ENCODE measurements at regions not wholly inside any gene's neighbourhood (a gene's known extent, or its start where the extent isn't known, plus 50 kb on each side); places are given as distances from the start of the nearest gene placed in this dataset.

DNA sequence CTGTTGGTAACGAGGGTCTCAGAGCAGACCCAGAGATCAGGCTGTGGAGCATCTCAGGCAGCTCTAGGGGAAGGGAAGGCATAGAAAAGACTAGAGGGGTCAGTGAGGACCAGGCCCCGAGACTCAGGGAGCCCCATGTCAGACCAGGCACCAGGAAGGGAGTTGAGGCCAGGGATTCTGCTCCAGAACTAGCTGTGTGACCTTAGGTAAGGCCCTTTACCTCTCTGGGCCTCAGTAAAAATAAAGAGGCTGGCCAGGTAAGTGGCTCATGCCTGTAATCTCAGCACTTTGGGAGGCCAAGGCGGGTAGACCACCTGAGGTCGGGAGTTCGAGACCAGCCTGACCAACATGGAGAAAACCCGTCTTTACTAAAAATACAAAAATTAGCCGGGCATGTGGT is 176.4 kb upstream of the IER5L start:
- Mint-ChIP-seq H3K27ac (no peak overlapping the region), H3K36me3 (no peaks in the 10 kb centered on the region), H3K4me3 (no peak overlapping the region), H3K4me1 (peaks cover 2% of the 10 kb centered on the region), H3K9me3 (peaks cover 4% of the 10 kb centered on the region), H3K27me3 (peaks cover 60% of the 10 kb centered on the region)
- no peak for DNase-seq
- CTCF ChIA-PET, result no interaction called here

DNA sequence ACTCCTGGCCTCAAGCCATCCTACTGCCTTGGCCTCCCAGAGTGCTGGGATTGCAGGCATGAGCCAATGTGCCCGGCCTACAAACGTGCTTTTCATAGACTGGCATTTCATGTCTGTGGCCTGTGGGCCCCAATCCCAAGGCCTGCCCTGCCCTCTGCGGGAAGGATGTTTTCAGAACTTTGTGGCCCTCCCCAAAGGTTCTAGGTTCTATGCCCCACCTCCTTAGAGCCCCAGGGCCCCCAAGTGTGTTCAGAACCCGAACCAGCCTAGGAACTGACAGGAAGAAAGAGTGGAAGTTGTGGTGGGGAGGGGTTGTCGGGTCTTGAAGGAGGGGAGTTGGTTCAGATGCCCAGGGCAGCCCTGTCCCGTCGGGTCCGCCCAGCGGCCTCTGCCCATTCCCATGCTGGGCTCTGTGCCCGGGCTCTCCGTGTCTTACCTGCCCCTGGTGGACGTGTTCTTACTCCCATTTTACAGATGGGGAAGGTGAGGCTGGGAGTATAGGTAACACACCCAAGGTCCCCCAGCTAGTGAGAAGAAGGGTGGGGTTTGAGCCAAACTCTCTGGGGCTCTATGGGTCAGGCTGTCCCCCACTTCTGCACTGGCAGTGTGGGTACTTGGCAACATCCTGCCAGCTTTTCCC is 175.8 kb upstream of the IER5L start:
- Mint-ChIP-seq H3K27me3 (peaks cover 66% of the 10 kb centered on the region), H3K36me3 (no peaks in the 10 kb centered on the region), H3K9me3 (peaks cover 4% of the 10 kb centered on the region), H3K4me3 (no peak overlapping the region), H3K4me1 (peaks cover 2% of the 10 kb centered on the region), H3K27ac (no peak overlapping the region)
- CTCF ChIA-PET, result no interaction called here
- DNase-seq, result no peak

DNA sequence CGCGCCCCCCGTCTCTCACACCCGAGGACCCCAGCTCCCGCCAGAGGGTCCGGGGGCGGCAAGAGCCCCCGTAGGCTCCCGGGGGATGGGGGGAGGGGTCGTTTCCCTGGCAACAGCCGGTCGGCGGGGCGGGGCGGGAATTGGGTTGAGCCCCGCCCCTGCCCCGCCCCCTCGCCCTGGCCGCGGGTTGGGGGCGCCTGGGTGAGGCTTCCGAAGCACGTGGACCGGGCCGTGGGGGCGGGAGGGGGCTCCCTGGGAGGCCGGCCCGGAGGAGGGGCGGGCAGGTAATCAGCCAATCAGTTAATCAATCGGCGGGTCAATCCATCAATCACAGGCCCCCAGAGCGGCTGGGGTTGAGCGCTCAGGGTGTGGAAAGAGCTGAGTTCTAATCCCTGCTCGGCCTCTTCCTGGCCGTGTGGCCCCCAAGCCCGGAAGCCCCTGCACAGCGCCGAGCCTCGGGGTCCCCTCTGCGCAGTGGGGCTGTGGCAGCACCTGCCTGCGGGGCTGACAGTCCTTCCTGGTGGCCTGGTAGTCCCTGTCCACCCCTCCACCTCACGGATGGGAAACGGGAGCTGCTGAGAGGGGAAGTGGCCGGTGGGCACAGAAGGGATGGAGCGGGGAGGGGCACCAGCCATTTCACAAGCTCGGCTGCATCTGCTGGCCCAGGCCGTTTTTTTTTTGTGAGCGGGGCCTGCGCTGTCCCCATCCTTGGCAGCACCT is 174.2 kb upstream of the IER5L start:
- peaks cover 2% of the 10 kb centered on the region for H3K4me1 Mint-ChIP-seq
- no peak overlapping the region for H3K4me3 Mint-ChIP-seq
- no peaks in the 10 kb centered on the region for H3K36me3 Mint-ChIP-seq
- H3K27me3 Mint-ChIP-seq, result peaks cover 66% of the 10 kb centered on the region
- no peak overlapping the region for H3K27ac Mint-ChIP-seq
- peaks cover 4% of the 10 kb centered on the region for H3K9me3 Mint-ChIP-seq
- CTCF ChIA-PET, result no interaction called here
- peak; percentile 21 for DNase-seq

DNA sequence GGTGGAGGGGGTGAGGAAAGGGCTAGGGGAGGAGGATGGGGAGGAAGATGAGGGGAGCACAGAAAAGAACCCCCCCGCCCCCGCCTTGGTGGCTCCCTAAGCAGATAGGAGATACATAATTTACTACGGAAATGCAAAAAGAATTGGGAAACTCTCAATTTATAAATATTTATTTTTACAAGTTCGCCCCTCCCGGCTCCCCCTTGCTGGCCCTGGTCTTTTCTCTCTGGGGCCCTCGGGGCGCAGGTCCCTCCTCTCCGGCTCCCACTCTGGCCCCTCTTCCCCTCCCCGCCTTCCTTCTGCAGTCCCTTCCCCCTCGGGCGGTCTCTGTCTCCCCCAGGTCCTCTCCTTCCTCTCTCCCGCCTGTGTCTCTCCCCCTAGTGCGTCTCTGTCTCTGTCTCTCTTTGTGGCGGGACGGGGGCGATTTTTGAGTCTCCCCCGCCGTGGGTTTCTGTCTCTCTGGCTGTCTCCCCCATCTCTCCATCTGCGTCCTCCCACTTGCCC is 173.6 kb upstream of the IER5L start:
- peaks cover 64% of the 10 kb centered on the region for H3K27me3 Mint-ChIP-seq
- peaks cover 4% of the 10 kb centered on the region for H3K9me3 Mint-ChIP-seq
- CTCF ChIA-PET, result no interaction called here
- peak; percentile 21 for DNase-seq
- peaks cover 5% of the 10 kb centered on the region for H3K4me1 Mint-ChIP-seq
- H3K27ac Mint-ChIP-seq, result no peak overlapping the region
- H3K4me3 Mint-ChIP-seq, result no peak overlapping the region
- no peaks in the 10 kb centered on the region for H3K36me3 Mint-ChIP-seq

DNA sequence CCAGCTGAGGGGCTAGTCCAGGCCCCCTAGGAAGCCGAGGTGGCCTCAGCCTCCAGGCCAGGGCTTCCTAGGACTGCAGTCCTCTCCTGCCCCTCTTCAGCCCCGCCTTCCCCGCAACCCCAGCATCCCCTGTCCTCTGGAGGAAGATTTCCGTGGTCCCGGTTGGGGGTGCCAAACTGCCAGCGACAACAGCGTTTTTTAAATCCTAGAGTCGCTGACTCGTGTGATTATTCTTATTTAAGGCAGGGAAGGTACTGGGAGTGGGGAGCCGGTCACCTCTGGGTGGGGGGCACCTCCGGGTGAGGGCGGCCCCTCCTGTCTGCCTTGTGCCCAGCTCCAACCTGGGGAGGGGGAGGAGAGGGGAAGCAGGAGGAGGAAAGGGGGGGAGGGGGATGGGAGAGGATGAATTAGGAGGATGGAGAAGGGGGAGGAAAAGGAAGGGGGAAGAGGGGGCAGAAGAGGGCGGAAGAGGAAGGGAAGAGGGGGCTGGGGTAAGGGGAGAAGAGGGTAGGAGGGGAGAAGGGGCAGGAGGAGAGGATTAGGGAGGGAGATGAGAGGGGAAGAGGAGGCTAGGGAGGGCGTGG is 173.1 kb upstream of the IER5L start:
- Mint-ChIP-seq H3K27ac (no peak overlapping the region), H3K4me1 (peaks cover 9% of the 10 kb centered on the region), H3K36me3 (no peaks in the 10 kb centered on the region), H3K9me3 (peaks cover 4% of the 10 kb centered on the region), H3K4me3 (no peak overlapping the region), H3K27me3 (peaks cover 67% of the 10 kb centered on the region)
- DNase-seq, result peak; percentile 16
- CTCF ChIA-PET, result interaction anchor here (1.2 kb wide), 1 partner anchor 61 kb away, joined by 3 read pairs; no protein-coding TSS in a partner anchor

DNA sequence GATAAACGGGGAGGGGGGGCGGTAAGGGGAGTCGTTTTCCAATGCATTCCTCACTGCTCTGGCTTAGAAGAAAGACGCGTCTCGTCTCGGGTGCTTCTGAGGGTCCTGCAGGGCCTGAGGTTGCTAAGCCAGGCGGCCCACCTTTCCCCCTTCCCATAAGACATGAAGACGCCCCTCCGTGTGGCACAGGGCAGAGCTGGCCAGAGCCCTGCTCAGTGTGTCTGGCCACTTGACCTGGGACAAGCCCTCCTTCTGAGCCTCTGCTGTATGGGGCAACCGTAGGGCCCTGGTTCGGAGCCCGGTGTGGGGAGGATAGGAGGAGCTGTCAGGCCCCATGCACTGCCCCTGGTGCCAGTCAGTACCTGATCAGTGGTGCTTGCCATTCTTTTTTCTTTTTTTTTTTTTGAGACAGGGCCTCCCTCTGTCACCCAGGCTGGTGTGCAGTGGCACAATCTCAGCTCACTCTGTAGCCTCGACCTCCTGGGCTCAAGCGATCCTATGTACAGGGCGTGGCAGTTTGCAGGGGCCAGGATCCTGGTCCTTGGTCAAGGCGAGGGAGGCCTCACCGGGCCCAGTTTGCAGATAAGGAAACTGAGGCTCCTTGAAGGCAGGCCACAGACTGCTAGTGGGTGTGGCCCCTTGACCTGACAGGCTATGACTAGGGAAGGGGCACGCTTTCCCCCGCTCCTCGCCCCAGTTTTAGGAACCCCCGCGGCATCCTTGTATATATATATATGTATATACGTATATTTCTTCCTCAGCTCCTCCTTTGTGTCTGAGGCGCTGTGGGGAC is 172.3 kb upstream of the IER5L start:
- Mint-ChIP-seq H3K27me3 (peaks cover 67% of the 10 kb centered on the region), H3K27ac (no peak overlapping the region), H3K4me3 (no peak overlapping the region), H3K9me3 (no peaks in the 10 kb centered on the region), H3K4me1 (peaks cover 12% of the 10 kb centered on the region), H3K36me3 (no peaks in the 10 kb centered on the region)
- CTCF ChIA-PET, result interaction anchor here (1.2 kb wide), 1 partner anchor 60 kb away, joined by 3 read pairs; no protein-coding TSS in a partner anchor
- DNase-seq, result no peak

DNA sequence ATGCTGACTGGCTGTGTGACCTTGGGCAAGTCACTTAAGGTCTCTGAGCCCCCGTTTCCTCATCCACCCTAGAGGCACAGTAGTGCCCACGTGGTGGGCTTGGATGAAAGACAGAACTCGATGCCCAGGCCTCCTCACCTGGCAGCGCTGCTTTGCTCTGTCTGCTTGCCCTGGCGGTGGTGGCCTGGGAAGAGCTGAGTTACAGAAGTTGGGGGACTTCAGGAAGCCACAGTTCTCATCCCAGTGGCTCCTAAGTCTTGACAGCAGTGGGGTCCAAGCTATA is 171.5 kb upstream of the IER5L start:
- H3K27me3 Mint-ChIP-seq, result peaks cover 67% of the 10 kb centered on the region
- H3K27ac Mint-ChIP-seq, result no peak overlapping the region
- H3K36me3 Mint-ChIP-seq, result no peaks in the 10 kb centered on the region
- CTCF ChIA-PET, result no interaction called here
- no peak for DNase-seq
- no peak overlapping the region for H3K4me3 Mint-ChIP-seq
- H3K9me3 Mint-ChIP-seq, result no peaks in the 10 kb centered on the region
- peaks cover 12% of the 10 kb centered on the region for H3K4me1 Mint-ChIP-seq

DNA sequence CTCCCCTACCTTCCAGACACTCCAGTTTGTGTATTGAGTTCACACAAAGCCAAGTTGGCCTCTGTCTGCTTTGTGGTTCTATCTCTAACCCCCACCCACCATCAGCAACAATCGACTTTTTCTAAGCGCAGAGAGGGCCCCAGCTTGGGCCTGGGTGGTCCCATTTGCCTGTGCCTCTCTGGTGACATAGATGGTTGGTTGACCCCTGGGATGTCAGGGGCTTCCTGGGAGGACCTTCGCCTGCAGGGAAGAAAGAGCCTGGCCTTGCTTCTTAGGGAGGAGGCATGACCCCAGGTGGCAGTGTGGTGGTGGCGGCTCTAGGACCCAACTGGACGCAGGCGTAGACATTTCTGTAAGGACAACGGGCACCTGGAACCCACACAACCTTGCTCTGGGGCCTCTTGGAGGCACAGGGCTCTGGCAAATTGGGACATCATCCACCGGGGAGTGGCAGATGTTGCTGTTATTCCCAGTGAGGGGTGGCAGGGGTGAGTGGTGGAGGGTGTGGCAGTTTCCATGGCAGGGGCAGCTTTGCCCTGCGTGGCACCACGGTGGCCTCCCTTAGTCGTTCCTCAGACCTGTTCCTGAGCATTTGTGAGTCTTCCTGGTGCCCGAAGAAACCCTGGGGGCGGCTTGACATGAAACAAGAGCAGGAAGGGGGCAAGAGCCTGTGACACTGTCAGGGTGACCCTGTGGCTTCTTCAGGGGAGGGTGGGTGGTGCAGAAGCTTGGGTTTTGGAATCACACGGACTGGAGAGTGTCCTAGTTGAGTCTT is 171.0 kb upstream of the IER5L start:
- Mint-ChIP-seq H3K27ac (no peak overlapping the region), H3K36me3 (no peaks in the 10 kb centered on the region), H3K4me1 (peaks cover 12% of the 10 kb centered on the region), H3K4me3 (no peak overlapping the region), H3K9me3 (no peaks in the 10 kb centered on the region), H3K27me3 (peaks cover 63% of the 10 kb centered on the region)
- CTCF ChIA-PET, result no interaction called here
- DNase-seq, result no peak

DNA sequence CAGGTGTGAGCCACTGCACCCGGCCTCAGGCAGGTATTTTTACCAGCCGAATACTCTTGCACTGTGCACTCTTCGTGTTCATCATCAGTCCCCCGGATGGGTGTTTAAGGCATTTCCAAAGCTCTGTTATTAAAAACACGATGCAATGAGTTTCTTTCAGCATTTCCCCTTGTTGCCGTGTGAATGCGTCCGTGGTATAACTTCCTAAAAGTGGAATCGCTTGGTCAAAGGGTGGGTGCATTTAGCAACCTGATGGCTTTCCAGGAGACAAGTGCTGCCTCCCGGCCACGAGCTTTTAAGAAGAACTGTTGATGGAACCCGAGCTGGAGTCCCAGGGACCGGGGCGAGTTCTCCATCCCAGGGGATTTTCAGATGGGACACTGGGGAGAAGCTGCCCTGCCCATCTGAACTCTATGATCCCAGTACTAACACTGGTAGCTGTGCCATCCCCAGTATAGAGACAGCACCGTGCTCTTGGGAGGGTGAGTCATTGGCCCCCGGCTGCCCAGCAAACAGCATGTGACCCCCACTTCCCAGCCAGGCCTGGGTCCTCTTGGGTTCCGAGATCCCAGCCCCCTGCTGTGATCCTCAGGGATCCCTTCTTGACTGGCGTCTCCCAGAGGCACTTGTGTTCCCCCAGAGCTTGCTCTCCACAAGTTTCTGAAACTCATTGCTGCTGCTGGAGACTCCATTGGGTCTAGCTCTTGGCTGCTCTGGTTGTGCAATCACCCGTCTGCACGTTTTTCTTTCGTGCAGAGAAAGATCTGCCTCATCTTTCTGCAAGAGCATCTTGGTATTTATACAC is 169.5 kb upstream of the IER5L start:
- Mint-ChIP-seq H3K9me3 (no peaks in the 10 kb centered on the region), H3K27ac (no peak overlapping the region), H3K4me3 (no peak overlapping the region), H3K4me1 (peaks cover 12% of the 10 kb centered on the region), H3K27me3 (peaks cover 47% of the 10 kb centered on the region), H3K36me3 (no peaks in the 10 kb centered on the region)
- DNase-seq, result no peak
- CTCF ChIA-PET, result interaction anchor here (1.4 to 1.7 kb wide), 3 partner anchors 26 to 277 kb away, joined by 3 to 5 read pairs (median 3); no protein-coding TSS in a partner anchor

DNA sequence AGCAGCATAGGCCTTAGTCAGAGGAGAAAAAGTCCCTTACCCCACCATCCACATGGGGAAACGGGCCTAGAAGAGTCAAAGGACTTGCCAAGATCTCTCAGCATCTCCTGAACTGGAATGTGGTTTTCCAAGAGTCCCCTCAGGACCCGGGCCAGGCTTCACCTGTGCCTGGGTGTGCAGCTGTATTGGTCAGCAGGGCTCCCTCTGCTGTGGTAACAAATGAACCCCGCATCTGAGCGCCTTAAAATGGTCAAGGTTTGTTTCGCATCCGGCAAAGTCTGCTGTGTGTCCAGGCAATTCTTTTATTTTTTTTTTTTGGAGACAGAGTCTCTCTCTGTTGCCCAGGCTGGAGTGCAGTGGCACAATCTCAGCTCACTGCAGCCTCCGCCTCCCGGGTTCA is 168.0 kb upstream of the IER5L start:
- H3K27ac Mint-ChIP-seq, result no peak overlapping the region
- H3K4me3 Mint-ChIP-seq, result no peak overlapping the region
- CTCF ChIA-PET, result interaction anchor here (0.6 to 1.4 kb wide), 3 partner anchors 206 to 327 kb away, joined by 3 to 5 read pairs (median 3); no protein-coding TSS in a partner anchor
- no peaks in the 10 kb centered on the region for H3K36me3 Mint-ChIP-seq
- DNase-seq, result no peak
- peaks cover 9% of the 10 kb centered on the region for H3K4me1 Mint-ChIP-seq
- no peaks in the 10 kb centered on the region for H3K9me3 Mint-ChIP-seq
- peaks cover 33% of the 10 kb centered on the region for H3K27me3 Mint-ChIP-seq

DNA sequence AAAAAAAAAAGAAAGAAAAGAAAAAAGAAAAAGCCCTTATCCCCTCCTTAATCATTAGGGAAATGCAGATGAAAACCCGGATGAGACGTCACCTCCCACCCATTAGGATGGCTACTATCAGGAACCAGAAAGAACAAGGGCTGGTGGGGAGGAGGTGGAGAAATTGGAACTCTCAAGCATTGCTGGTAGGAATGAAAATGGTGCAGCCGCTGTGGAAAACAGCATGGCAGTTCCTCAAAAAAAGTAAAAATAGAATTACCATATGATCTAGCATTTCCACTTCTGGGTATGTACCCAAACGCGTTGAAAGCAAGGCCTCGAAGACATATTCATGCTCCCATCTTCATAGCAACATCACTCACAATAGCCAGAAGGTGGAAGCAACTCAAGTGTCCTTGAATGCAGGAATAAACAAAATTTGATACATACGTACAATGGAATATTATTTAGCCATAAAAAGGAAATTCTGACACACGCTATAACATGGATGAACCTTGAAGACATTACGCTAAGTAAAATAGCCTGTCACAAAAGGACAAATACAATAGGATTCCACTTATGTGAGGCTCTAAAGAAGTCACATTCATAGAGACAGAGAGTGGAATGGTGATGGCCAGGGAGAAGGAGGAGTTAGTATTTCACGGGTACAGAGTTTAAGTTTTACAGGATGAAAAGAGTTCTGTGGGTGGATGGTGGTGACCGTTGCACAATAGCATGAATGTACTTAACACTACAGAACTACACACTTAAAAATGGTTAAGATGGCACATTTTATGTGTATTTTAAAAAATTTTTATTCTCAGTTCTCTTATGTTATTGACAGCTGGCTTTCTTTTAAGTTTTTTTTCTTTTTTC is 166.8 kb upstream of the IER5L start:
- Mint-ChIP-seq H3K9me3 (no peaks in the 10 kb centered on the region), H3K27me3 (peaks cover 21% of the 10 kb centered on the region), H3K4me1 (peaks cover 9% of the 10 kb centered on the region), H3K36me3 (no peaks in the 10 kb centered on the region), H3K4me3 (no peak overlapping the region), H3K27ac (no peak overlapping the region)
- no peak for DNase-seq
- CTCF ChIA-PET, result interaction anchor here (1.0 kb wide), 1 partner anchor 205 kb away, joined by 5 read pairs; no protein-coding TSS in a partner anchor

Data from activated naive CD4-positive, alpha-beta T cell treated with anti-CD3 and anti-CD28 coated beads, Interleukin-2, amount 10 ng/mL, durations not matched to agents 7 days and 5 days (primary cell).